Neuronal stem cell (in vitro differentiated cells): ENCODE measurements at regions not wholly inside any gene's neighbourhood (a gene's known extent, or its start where the extent isn't known, plus 50 kb on each side); places are given as distances from the start of the nearest gene placed in this dataset.
A peak's percentile ranks its signal among the peaks of the same experiment; 100 is the strongest.

Experiments
- DNase-seq: peaks from one replicate; pipeline ENCODE4 v3.0.0-alpha.2; 2013; ENCODE audit warnings: low spot score
- H2AFZ ChIP-seq: one replicate; pipeline ENCODE4 v1.6.1; 2013; ENCODE audit warnings: mild to moderate bottlenecking, low read length, inconsistent platforms
- H2AK5ac ChIP-seq: 2 replicates; pipeline ENCODE4 v1.6.1; 2013; ENCODE audit warnings: low read depth, mild to moderate bottlenecking, inconsistent platforms, low read length, moderate library complexity, mixed read lengths
- H2BK120ac ChIP-seq: 2 replicates; pipeline ENCODE4 v1.6.1; 2013; ENCODE audit warnings: low read depth, mild to moderate bottlenecking, inconsistent platforms, low read length, moderate library complexity, mixed read lengths
- H2BK12ac ChIP-seq: one replicate; pipeline ENCODE4 v1.6.1; 2013; ENCODE audit warnings: low read length, inconsistent platforms
- H2BK15ac ChIP-seq: 2 replicates; pipeline ENCODE4 v1.6.1; 2013; ENCODE audit warnings: mild to moderate bottlenecking, low read length, inconsistent platforms, mixed read lengths
- H2BK5ac ChIP-seq: one replicate; pipeline ENCODE4 v1.6.1; 2013; ENCODE audit warnings: inconsistent platforms, mild to moderate bottlenecking, low read length, moderate library complexity
- H3K14ac ChIP-seq: one replicate; pipeline ENCODE4 v1.6.1; 2013; ENCODE audit warnings: low read length, inconsistent platforms
- H3K18ac ChIP-seq: 2 replicates; pipeline ENCODE4 v1.6.1; 2013; ENCODE audit warnings: low read length, inconsistent platforms
- H3K23ac ChIP-seq: 2 replicates; pipeline ENCODE4 v1.6.1; 2013; ENCODE audit warnings: low read depth, mild to moderate bottlenecking, mixed read lengths, low read length, inconsistent platforms; ENCODE audit not compliant: poor library complexity
- H3K27ac ChIP-seq: replicated peaks from 3 replicates; pipeline ENCODE4 v1.5.1; 2013; ENCODE audit warnings: low read length, inconsistent platforms
- H3K27me3 ChIP-seq, 3 experiments: 2 replicates each; pipeline ENCODE4 v1.6.1; 2013; ENCODE audit warnings: low read length in 3 of 3, mild to moderate bottlenecking in 2 of 3, inconsistent platforms in 1 of 3, low read depth in 1 of 3, mixed read lengths in 1 of 3, moderate library complexity in 1 of 3; ENCODE audit not compliant: control insufficient read depth in 3 of 3, insufficient read depth in 3 of 3
- H3K36me3 ChIP-seq, 2 donors: replicated peaks in 1 of 2; 2 replicates each; pipeline ENCODE4 v1.6.1; 2013; ENCODE audit warnings: low read length in 2 of 2; ENCODE audit not compliant: control insufficient read depth in 2 of 2, insufficient read depth in 2 of 2
- H3K4ac ChIP-seq: 2 replicates; pipeline ENCODE4 v1.6.1; 2013; ENCODE audit warnings: inconsistent platforms, mild to moderate bottlenecking, low read length, moderate library complexity
- H3K4me1 ChIP-seq, 2 donors: 1 replicate in 1 of 2; 2 replicates in 1 of 2; pipeline ENCODE4 v1.6.1; 2013; ENCODE audit warnings: low read length in 2 of 2, low read depth in 1 of 2; ENCODE audit not compliant: control insufficient read depth in 2 of 2, insufficient read depth in 1 of 2
- H3K4me2 ChIP-seq: one replicate; pipeline ENCODE4 v1.6.1; 2013; ENCODE audit warnings: mild to moderate bottlenecking, low read length, inconsistent platforms; ENCODE audit not compliant: insufficient read depth, poor library complexity, severe bottlenecking
- H3K4me3 ChIP-seq, 2 donors: 2 replicates each; pipeline ENCODE4 v1.5.1; 2013; ENCODE audit warnings: low read length in 2 of 2, mild to moderate bottlenecking in 2 of 2, inconsistent platforms in 1 of 2, moderate library complexity in 1 of 2
- H3K79me1 ChIP-seq: one replicate; pipeline ENCODE4 v1.6.1; 2013; ENCODE audit warnings: low read depth, mild to moderate bottlenecking, inconsistent platforms, low read length, moderate library complexity
- H3K9ac ChIP-seq: one replicate; pipeline ENCODE4 v1.6.1; 2013; ENCODE audit warnings: mild to moderate bottlenecking, low read depth, low read length, inconsistent platforms; ENCODE audit not compliant: poor library complexity
- H3K9me3 ChIP-seq, 2 donors: replicated peaks in 1 of 2; 2 replicates each; pipeline versions ENCODE3 to v1.6.1; 2013; ENCODE audit warnings: low read length in 2 of 2, mild to moderate bottlenecking in 2 of 2, inconsistent platforms in 1 of 2, low read depth in 1 of 2, mixed read lengths in 1 of 2, moderate library complexity in 1 of 2; ENCODE audit not compliant: control insufficient read depth in 2 of 2, insufficient read depth in 1 of 2
- H4K8ac ChIP-seq: one replicate; pipeline ENCODE4 v1.6.1; 2013; ENCODE audit warnings: low read depth, mild to moderate bottlenecking, inconsistent platforms, low read length, moderate library complexity
- H4K91ac ChIP-seq: one replicate; pipeline ENCODE4 v1.6.1; 2013; ENCODE audit warnings: low read length, low read depth, mild to moderate bottlenecking, inconsistent platforms; ENCODE audit not compliant: poor library complexity
- WGBS, 2 donors: extraction: QIAGEN DNeasy Blood & Tissue Kit; methylation state at CpG; one replicate each; pipeline ENCODE4 v1.1.7; 2013; ENCODE audit warnings: missing lambda C conversion rate in 2 of 2, mixed read lengths in 1 of 2; ENCODE audit not compliant: insufficient read length in 2 of 2, insufficient replicate concordance in 1 of 2; ENCODE audit errors: extremely low coverage in 2 of 2; 5-methylcytosine and 5-hydroxymethylcytosine counted together

DNA sequence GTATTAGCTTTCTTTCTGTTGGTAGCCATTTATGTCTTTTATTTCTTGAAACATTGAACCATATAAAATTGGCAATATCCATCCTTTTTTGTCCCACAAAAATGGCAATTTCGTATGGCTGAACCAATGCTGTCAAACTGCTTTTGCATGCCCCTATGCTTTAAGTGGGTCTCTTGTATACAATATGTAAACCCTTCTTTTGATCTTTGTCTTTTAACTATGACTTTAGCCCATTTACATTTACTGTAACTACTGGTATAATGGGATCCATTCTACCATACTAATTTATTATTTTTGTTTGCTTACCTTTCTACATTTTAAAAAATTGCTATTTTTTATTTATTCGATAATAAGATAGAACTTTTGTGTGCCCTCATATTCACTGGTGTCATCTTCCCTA, 93.4 kb downstream of the TENT4A start:
- Histone ChIP-seq H2BK120ac (no peak overlapping the region), H3K79me1 (no peaks in the 10 kb centered on the region), H3K9ac (no peak overlapping the region), H2AK5ac (no peak overlapping the region), H3K4me3 (no peak overlapping the region), H3K9me3 (peaks cover 0 to 1% of the 10 kb centered on the region in 2 donors), H2BK15ac (no peak overlapping the region), H3K4me1 (no peaks in the 10 kb centered on the region), H2AFZ (no peak overlapping the region), H3K27me3 (no peaks in the 10 kb centered on the region), H3K14ac (no peak overlapping the region), H3K4ac (no peak overlapping the region), H3K4me2 (no peak overlapping the region), H2BK5ac (no peak overlapping the region), H3K23ac (no peak overlapping the region), H3K27ac (no peak overlapping the region), H4K91ac (no peak overlapping the region), H4K8ac (no peak overlapping the region), H2BK12ac (no peak overlapping the region), H3K18ac (no peak overlapping the region), H3K36me3 (no peaks in the 10 kb centered on the region)
- no peak for DNase-seq
- WGBS, 2 donors = no CpG with 5 or more reads among the region's 2 CpGs

- H3K9me3 ChIP-seq = peaks cover 0 to 1% of the 10 kb centered on the region in 2 donors
- no peak overlapping the region for H4K8ac ChIP-seq
- no peak overlapping the region for H3K4ac ChIP-seq
- WGBS, 2 donors = no CpG with 5 or more reads among the region's 7 CpGs
- H3K79me1 ChIP-seq = no peaks in the 10 kb centered on the region
- H3K36me3 ChIP-seq = no peaks in the 10 kb centered on the region
- H2AK5ac ChIP-seq = no peak overlapping the region
- no peak overlapping the region for H2BK120ac ChIP-seq
- H3K4me3 ChIP-seq = peak overlapping the region in 1 of 2 donors; percentile 27
- no peak overlapping the region for H2BK5ac ChIP-seq
- no peak overlapping the region for H3K4me2 ChIP-seq
- no peak overlapping the region for H3K9ac ChIP-seq
- H3K14ac ChIP-seq = no peak overlapping the region
- no peak for DNase-seq
- no peaks in the 10 kb centered on the region for H3K27me3 ChIP-seq
- H3K27ac ChIP-seq = no peak overlapping the region
- H3K18ac ChIP-seq = no peak overlapping the region
- no peak overlapping the region for H4K91ac ChIP-seq
- no peak overlapping the region for H3K23ac ChIP-seq
- no peaks in the 10 kb centered on the region for H3K4me1 ChIP-seq
- H2BK12ac ChIP-seq = no peak overlapping the region
- H2BK15ac ChIP-seq = no peak overlapping the region
- no peak overlapping the region for H2AFZ ChIP-seq
Observed at GRCh38 chr5:6808462-6808861, 95.2 kb downstream of the TENT4A start.

DNA sequence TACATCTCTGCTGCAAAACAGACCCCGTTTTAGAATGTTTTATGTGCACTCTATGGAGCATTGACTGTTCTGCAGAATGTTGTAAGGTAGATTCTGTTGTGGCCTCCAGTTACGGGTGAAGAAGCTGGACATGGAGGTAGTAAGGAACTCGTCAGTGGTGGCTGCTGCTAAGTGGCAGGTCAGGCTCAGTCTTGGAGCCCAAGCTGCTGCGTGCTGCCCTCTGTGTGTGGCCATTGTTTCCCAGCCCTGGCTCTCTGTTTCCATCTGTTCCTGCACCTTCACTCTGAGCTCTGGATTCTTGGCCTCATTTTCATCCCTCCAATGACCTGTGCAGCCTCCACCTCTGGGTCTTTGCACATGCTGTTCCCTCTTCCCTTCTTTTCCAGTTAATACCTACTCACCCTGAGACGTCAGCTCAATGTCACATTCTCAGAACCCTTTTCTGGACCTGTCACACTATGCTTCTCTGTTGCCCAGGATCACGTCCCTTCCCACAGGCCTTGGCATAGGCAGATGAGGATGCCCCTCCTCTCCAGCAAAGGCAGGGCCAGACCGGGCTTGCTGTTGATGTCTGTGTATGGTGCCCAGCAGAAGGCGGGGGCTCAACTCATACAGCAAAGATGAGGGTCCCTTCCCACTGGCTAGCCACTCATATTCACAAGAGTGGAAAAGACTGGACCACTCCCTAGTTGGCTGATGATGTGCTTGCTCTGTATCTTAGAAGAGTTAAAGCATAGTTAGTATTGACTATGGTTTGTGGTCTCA, 97.6 kb downstream of the TENT4A start:
- Histone ChIP-seq H3K27me3 (peaks cover 0 to 4% (median 0%) of the 10 kb centered on the region in 3 experiments), H3K23ac (no peak overlapping the region), H2AK5ac (no peak overlapping the region), H3K4me3 (no peak overlapping the region), H4K8ac (no peak overlapping the region), H3K4me1 (no peaks in the 10 kb centered on the region), H3K9me3 (no peaks in the 10 kb centered on the region), H2AFZ (no peak overlapping the region), H3K14ac (peak overlapping the region; percentile 14), H3K9ac (no peak overlapping the region), H2BK5ac (no peak overlapping the region), H3K79me1 (no peaks in the 10 kb centered on the region), H3K27ac (no peak overlapping the region), H4K91ac (no peak overlapping the region), H3K18ac (no peak overlapping the region), H3K36me3 (no peaks in the 10 kb centered on the region), H3K4me2 (no peak overlapping the region), H2BK120ac (no peak overlapping the region), H3K4ac (no peak overlapping the region), H2BK12ac (no peak overlapping the region), H2BK15ac (no peak overlapping the region)
- no peak for DNase-seq
- no CpG with 5 or more reads among the region's 8 CpGs for WGBS, 2 donors

- no peaks in the 10 kb centered on the region for H3K9me3 ChIP-seq
- H4K8ac ChIP-seq = no peak overlapping the region
- WGBS, 2 donors = no CpG with 5 or more reads among the region's 4 CpGs
- H3K14ac ChIP-seq = no peak overlapping the region
- no peak overlapping the region for H4K91ac ChIP-seq
- H3K4me1 ChIP-seq = no peaks in the 10 kb centered on the region
- DNase-seq = no peak
- no peak overlapping the region for H2BK5ac ChIP-seq
- H2BK12ac ChIP-seq = no peak overlapping the region
- no peak overlapping the region for H2AK5ac ChIP-seq
- no peak overlapping the region for H3K4me2 ChIP-seq
- no peak overlapping the region for H3K18ac ChIP-seq
- H3K4me3 ChIP-seq = no peak overlapping the region
- H3K27me3 ChIP-seq = peaks cover 0 to 4% (median 0%) of the 10 kb centered on the region in 3 experiments
- no peak overlapping the region for H3K4ac ChIP-seq
- no peaks in the 10 kb centered on the region for H3K79me1 ChIP-seq
- H2BK15ac ChIP-seq = no peak overlapping the region
- no peak overlapping the region for H3K27ac ChIP-seq
- H2BK120ac ChIP-seq = no peak overlapping the region
- no peak overlapping the region for H3K23ac ChIP-seq
- H2AFZ ChIP-seq = peak overlapping the region; percentile 23
- H3K36me3 ChIP-seq = no peaks in the 10 kb centered on the region
- H3K9ac ChIP-seq = no peak overlapping the region
Observed at GRCh38 chr5:6812091-6812490, 98.9 kb downstream of the TENT4A start.
